Common myeloid progenitor, CD34-positive (primary cell): ENCODE measurements at regions not wholly inside any gene's neighbourhood (a gene's known extent, or its start where the extent isn't known, plus 50 kb on each side); places are given as distances from the start of the nearest gene placed in this dataset.

Source experiments
- CTCF ChIA-PET: fragments of 350-600 bp; sonication (Branson Sonifier 250); formaldehyde crosslinking; loops from one replicate; lab custom pipeline; 2021; ENCODE audit warnings: antibody characterized with exemption; lab: Charles Lee
- POLR2A ChIA-PET: fragments of 350-600 bp; sonication (Branson Sonifier 250); formaldehyde crosslinking; loops from one replicate; lab custom pipeline; 2021; ENCODE audit warnings: antibody characterized with exemption; lab: Charles Lee
- DNase-seq, 3 donors: peaks; one replicate each; pipeline versions ENCODE4 v3.0.0 to v3.0.0-alpha.2; 2013
- H3K27ac ChIP-seq, 2 experiments: 1 replicate in 1 of 2; 2 replicates in 1 of 2; pipeline ENCODE4 v1.7.0; 2013; ENCODE audit warnings: inconsistent platforms in 2 of 2, low read length in 2 of 2, mild to moderate bottlenecking in 2 of 2, low read depth in 1 of 2, moderate library complexity in 1 of 2; ENCODE audit not compliant: severe bottlenecking in 2 of 2, insufficient read depth in 1 of 2, poor library complexity in 1 of 2
- H3K27me3 ChIP-seq, 5 experiments: replicated peaks in 2 of 5; 1 replicate in 3 of 5; 2 replicates in 2 of 5; pipeline versions ENCODE4 v1.6.1 to v1.7.0; 2013; ENCODE audit warnings: low read length in 4 of 5, mild to moderate bottlenecking in 2 of 5, moderate library complexity in 2 of 5, inconsistent platforms in 1 of 5; ENCODE audit not compliant: insufficient read depth in 5 of 5, control insufficient read depth in 4 of 5
- H3K36me3 ChIP-seq, 4 experiments: 1 replicate in 2 of 4; 2 replicates in 2 of 4; pipeline versions ENCODE4 v1.6.1 to v1.7.0; 2013; ENCODE audit warnings: low read length in 3 of 4, control low read depth in 1 of 4, mild to moderate bottlenecking in 1 of 4; ENCODE audit not compliant: control insufficient read depth in 4 of 4, insufficient read depth in 4 of 4
- H3K4me1 ChIP-seq, 4 experiments: 1 replicate in 3 of 4; 2 replicates in 1 of 4; pipeline versions ENCODE4 v1.6.1 to v1.7.1; 2013; ENCODE audit warnings: low read length in 3 of 4, mild to moderate bottlenecking in 3 of 4, control low read depth in 1 of 4, inconsistent platforms in 1 of 4, moderate library complexity in 1 of 4; ENCODE audit not compliant: control insufficient read depth in 4 of 4, insufficient read depth in 4 of 4; ENCODE audit errors: control extremely low read depth in 1 of 4
- H3K4me3 ChIP-seq, 7 experiments: 1 replicate in 4 of 7; 2 replicates in 3 of 7; pipeline versions ENCODE4 v1.5.1 to v1.7.0; 2013; ENCODE audit warnings: mild to moderate bottlenecking in 7 of 7, low read length in 6 of 7, moderate library complexity in 6 of 7, inconsistent platforms in 2 of 7, low read depth in 2 of 7, control low read depth in 1 of 7; ENCODE audit not compliant: insufficient read depth in 4 of 7, control insufficient read depth in 1 of 7; ENCODE audit errors: extremely low read depth in 1 of 7
- H3K9me3 ChIP-seq, 5 experiments: 1 replicate in 4 of 5; 2 replicates in 1 of 5; pipeline versions ENCODE4 v1.6.1 to v1.7.1; 2013; ENCODE audit warnings: low read length in 4 of 5, mild to moderate bottlenecking in 2 of 5, inconsistent platforms in 1 of 5, low read depth in 1 of 5, moderate library complexity in 1 of 5; ENCODE audit not compliant: control insufficient read depth in 4 of 5, insufficient read depth in 2 of 5; ENCODE audit errors: control extremely low read depth in 1 of 5
- WGBS: methylation state at CpG from one replicate; pipeline ENCODE4 v1.1.5; 2013; ENCODE audit not compliant: insufficient coverage; 5-methylcytosine and 5-hydroxymethylcytosine counted together

- no peak for DNase-seq
- no CpG with 5 or more reads among the region's 3 CpGs for whole genome bisulfite sequencing
- Histone ChIP-seq H3K27me3 (no peaks in the 10 kb centered on the region), H3K4me1 (peaks cover 0 to 1% (median 0%) of the 10 kb centered on the region in 4 experiments), H3K36me3 (no peaks in the 10 kb centered on the region), H3K4me3 (no peak overlapping the region), H3K9me3 (no peaks in the 10 kb centered on the region), H3K27ac (no peak overlapping the region)
- CTCF ChIA-PET: interaction anchor here (1.3 kb wide), 1 partner anchor 26 kb away, joined by 3 read pairs; no protein-coding TSS in a partner anchor
- POLR2A ChIA-PET: no interaction called here
Observed at GRCh38 chr10:8430321-8430720, 375.8 kb downstream of the GATA3 start.

GRCh38 chr10:8431511-8431910 lies 377.0 kb downstream of the GATA3 start:
- H3K4me1 ChIP-seq: no peaks in the 10 kb centered on the region
- no peaks in the 10 kb centered on the region for H3K9me3 ChIP-seq
- no peak overlapping the region for H3K27ac ChIP-seq
- H3K36me3 ChIP-seq: no peaks in the 10 kb centered on the region
- WGBS: 90% methylated on average over 1 of the region's 1 CpG
- no peaks in the 10 kb centered on the region for H3K27me3 ChIP-seq
- no peak overlapping the region for H3K4me3 ChIP-seq
- ChIA-PET CTCF (interaction anchor here (1.0 to 1.3 kb wide), 3 partner anchors 12 to 360 kb away, joined by 3 read pairs; no protein-coding TSS in a partner anchor), POLR2A (no interaction called here)
- DNase-seq: peak in 1 of 3 donors; percentile 40

- H3K27me3 ChIP-seq: no peaks in the 10 kb centered on the region
- ChIA-PET POLR2A (no interaction called here), CTCF (interaction anchor here (0.6 to 1.5 kb wide), 4 partner anchors 21 to 1364 kb away, joined by 3 read pairs; no protein-coding TSS in a partner anchor)
- 96% methylated on average over 9 of the region's 10 CpGs for WGBS
- no peaks in the 10 kb centered on the region for H3K9me3 ChIP-seq
- peaks cover 0 to 19% (median 13%) of the 10 kb centered on the region in 4 experiments for H3K4me1 ChIP-seq
- H3K4me3 ChIP-seq: no peak overlapping the region
- peak in 2 of 3 donors; percentile 36 to 49 for DNase-seq
- no peak overlapping the region for H3K27ac ChIP-seq
- H3K36me3 ChIP-seq: no peaks in the 10 kb centered on the region
Observed at GRCh38 chr10:8435186-8436055, 380.9 kb downstream of the GATA3 start.

GRCh38 chr10:8437896-8438295 lies 383.4 kb downstream of the GATA3 start:
- CTCF ChIA-PET: interaction anchor here (1.8 kb wide), 1 partner anchor 18 kb away, joined by 4 read pairs; no protein-coding TSS in a partner anchor
- no peaks in the 10 kb centered on the region for H3K27me3 ChIP-seq
- peaks cover 0 to 19% (median 13%) of the 10 kb centered on the region in 4 experiments for H3K4me1 ChIP-seq
- no peak overlapping the region for H3K27ac ChIP-seq
- POLR2A ChIA-PET: interaction anchor here (0.5 kb wide), 1 partner anchor 293 kb away, joined by 3 read pairs; no protein-coding TSS in a partner anchor
- H3K36me3 ChIP-seq: no peaks in the 10 kb centered on the region
- H3K4me3 ChIP-seq: no peak overlapping the region
- 94% methylated on average over 2 of the region's 3 CpGs for WGBS
- no peak for DNase-seq
- H3K9me3 ChIP-seq: no peaks in the 10 kb centered on the region

- H3K27ac ChIP-seq: no peak overlapping the region
- 0% methylated on average over 3 of the region's 3 CpGs for WGBS
- H3K9me3 ChIP-seq: no peaks in the 10 kb centered on the region
- peaks cover 0 to 19% (median 13%) of the 10 kb centered on the region in 4 experiments for H3K4me1 ChIP-seq
- no peaks in the 10 kb centered on the region for H3K27me3 ChIP-seq
- ChIA-PET CTCF (interaction anchor here (1.8 kb wide), 1 partner anchor 17 kb away, joined by 4 read pairs; no protein-coding TSS in a partner anchor), POLR2A (interaction anchor here (0.5 kb wide), 1 partner anchor 294 kb away, joined by 3 read pairs; no protein-coding TSS in a partner anchor)
- DNase-seq: peak; percentile 52 to 90 (median 82)
- no peak overlapping the region for H3K4me3 ChIP-seq
- H3K36me3 ChIP-seq: no peaks in the 10 kb centered on the region
Observed at GRCh38 chr10:8438603-8439002, 384.1 kb downstream of the GATA3 start.

GRCh38 chr10:8439040-8439439 lies 384.6 kb downstream of the GATA3 start:
- Histone ChIP-seq H3K27ac (no peak overlapping the region), H3K4me1 (peaks cover 0 to 19% (median 13%) of the 10 kb centered on the region in 4 experiments), H3K27me3 (no peaks in the 10 kb centered on the region), H3K9me3 (no peaks in the 10 kb centered on the region), H3K36me3 (no peaks in the 10 kb centered on the region), H3K4me3 (no peak overlapping the region)
- CTCF ChIA-PET: interaction anchor here (0.6 to 1.8 kb wide), 2 partner anchors 17 to 19 kb away, joined by 4 read pairs; no protein-coding TSS in a partner anchor
- WGBS: no CpG with 5 or more reads among the region's 1 CpG
- no peak for DNase-seq
- POLR2A ChIA-PET: no interaction called here
